K562 (cell line): ENCODE measurements at regions not wholly inside any gene's neighbourhood (a gene's known extent, or its start where the extent isn't known, plus 50 kb on each side); places are given as distances from the start of the nearest gene placed in this dataset.

Experiments
- ARID2 ChIP-seq: fragments of 450-650 bp; IDR thresholded peaks from 2 replicates; pipeline ENCODE4 v1.6.1; 2017; ENCODE audit warnings: antibody characterized with exemption, mild to moderate bottlenecking
- ATF3 ChIP-seq, 2 experiments: fragments of 450-650 bp in 1 of 2; sonication (generic) in 1 of 2; formaldehyde crosslinking in 1 of 2; IDR thresholded peaks in 1 of 2; conservative IDR thresholded peaks in 1 of 2; 2 replicates each; pipeline versions ENCODE4 v1.6.1 to v1.8.1; 2016 to 2023; ENCODE audit warnings: mild to moderate bottlenecking in 2 of 2, moderate library complexity in 2 of 2, inconsistent platforms in 1 of 2, missing genetic modification reagents in 1 of 2
- FOXJ2 ChIP-seq: fragments of 200-800 bp; sonication (Bioruptor generic); IDR thresholded peaks from 2 replicates; pipeline ENCODE4 v1.6.1; 2016; ENCODE audit warnings: missing genetic modification characterization, missing compliant biosample characterization
- IRF9 ChIP-seq: fragments of 450-650 bp; IDR thresholded peaks from 2 replicates; pipeline ENCODE4 v1.6.1; 2016; ENCODE audit warnings: missing biosample characterization, missing genetic modification characterization
- MGA ChIP-seq: fragments of 450-650 bp; IDR thresholded peaks from 2 replicates; pipeline ENCODE4 v1.6.1; 2016; ENCODE audit warnings: mild to moderate bottlenecking, moderate library complexity
- MTA1 ChIP-seq: fragments of 450-650 bp; IDR thresholded peaks from 2 replicates; pipeline ENCODE4 v1.6.1; 2017; ENCODE audit warnings: borderline replicate concordance
- NFE2 ChIP-seq: IDR thresholded peaks from 2 replicates; pipeline ENCODE4 v1.6.1; 2014; ENCODE audit warnings: antibody characterized with exemption, low read depth
- PHB ChIP-seq: fragments of 250-450 bp; sonication (Bioruptor Pico); IDR thresholded peaks from 2 replicates; pipeline ENCODE4 v1.5.0; 2021
- PTBP1 ChIP-seq: fragments of 200-400 bp; formaldehyde crosslinking; IDR thresholded peaks from 2 replicates; pipeline ENCODE4 v1.6.1; 2017; ENCODE audit warnings: low read depth, low read length
- SMARCC2 ChIP-seq: fragments of 450-650 bp; IDR thresholded peaks from 2 replicates; pipeline ENCODE4 v1.6.1; 2017; ENCODE audit warnings: antibody characterized with exemption, moderate library complexity, mild to moderate bottlenecking, low read depth
- SREBF2 ChIP-seq: sonication (generic); formaldehyde crosslinking; IDR thresholded peaks from 2 replicates; pipeline ENCODE4 v1.4.0; 2020; ENCODE audit warnings: mild to moderate bottlenecking, missing genetic modification reagents
- U2AF1 ChIP-seq: fragments of 200-400 bp; formaldehyde crosslinking; optimal IDR thresholded peaks from 2 replicates; pipeline ENCODE3; 2017; ENCODE audit warnings: mild to moderate bottlenecking, low read depth, low read length, moderate library complexity
- ZFP30 ChIP-seq: fragments of 250-450 bp; sonication (Bioruptor Pico); IDR thresholded peaks from 2 replicates; pipeline ENCODE4 v1.8.0; 2022; ENCODE audit warnings: moderate library complexity, mild to moderate bottlenecking, inconsistent platforms, borderline replicate concordance

- TF ChIP-seq MGA (no peak), MTA1 (no peak), U2AF1 (no peak), NFE2 (no peak), ARID2 (no peak), FOXJ2 (tag) (no peak), SMARCC2 (no peak), ZFP30 (CRISPR knock-in tag) (no peak), PHB (CRISPR knock-in tag) (no peak), ATF3 (IDR thresholded peaks at IDR 0.05) (no peak), ATF3 (CRISPR knock-in tag; conservative IDR thresholded peaks at IDR 0.05) (no peak), SREBF2 (CRISPR knock-in tag) (no peak), IRF9 (tag) (no peak), PTBP1 (no peak)
- TF ChIP-seq, all 486 proteins: peak for 0
Measured at GRCh38 chr10:58981846-58982245, 194.6 kb upstream of the PHYHIPL start (continued).
